ENCODE measurements at regions not wholly inside any gene's neighbourhood (a gene's known extent, or its start where the extent isn't known, plus 50 kb on each side); places are given as distances from the start of the nearest gene placed in this dataset.
"Not testable (repeated sequence)": the region's sequence is repeated elsewhere in the genome, so short reads cannot be mapped to it uniquely, and the experiment has no call there.

- no peak for DNase-seq (ENCODE audit: low spot score)
Measured at GRCh38 chr11:42976636-42977217, 335.1 kb upstream of the API5 start.

GRCh38 chr11:42992594-42992993 lies 319.2 kb upstream of the API5 start:
- DNase-seq (ENCODE audit: low spot score): no peak

- no peak for DNase-seq (ENCODE audit: low spot score)
Measured at GRCh38 chr11:42996421-42997307, 315.1 kb upstream of the API5 start.

DNA sequence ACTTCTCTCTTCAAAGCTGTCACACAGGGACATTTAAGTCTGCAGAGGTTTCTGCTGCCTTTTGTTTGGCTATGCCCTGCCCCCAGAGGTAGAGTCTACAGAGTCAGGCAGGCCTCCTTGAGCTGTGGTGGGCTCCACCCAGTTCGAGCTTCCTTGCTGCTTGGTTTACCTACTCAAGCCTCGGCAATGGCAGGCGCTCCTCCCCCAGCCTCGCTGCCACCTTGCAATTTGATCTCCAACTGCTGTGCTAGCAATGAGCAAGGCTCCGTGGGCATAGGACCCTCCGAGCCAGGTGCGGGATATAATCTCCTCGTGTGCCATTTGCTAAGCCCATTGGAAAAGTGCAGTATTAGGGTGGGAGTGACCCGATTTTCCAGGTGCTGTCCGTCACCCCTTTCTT lies 306.9 kb upstream of the API5 start:
- not testable (repeated sequence) for DNase-seq (ENCODE audit: low spot score)

DNA sequence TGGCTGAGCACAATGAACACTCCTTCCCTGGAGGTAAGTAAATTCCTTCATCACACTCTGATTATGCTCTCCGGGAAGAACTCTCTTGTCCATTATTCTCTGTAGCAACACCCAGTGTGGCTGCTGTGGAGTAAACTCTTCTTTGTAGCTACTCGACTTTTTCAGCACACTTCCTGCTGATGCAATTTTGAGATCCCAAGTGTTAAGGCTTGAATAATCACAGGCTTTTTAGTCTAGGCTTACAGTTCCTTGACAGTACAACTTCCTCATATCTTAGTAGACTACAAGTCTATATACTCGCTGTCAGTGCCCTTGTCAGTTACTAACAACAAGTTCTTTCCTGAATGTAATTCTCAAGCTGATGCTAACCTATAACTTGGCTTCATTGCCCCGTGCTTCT lies 301.8 kb upstream of the API5 start:
- DNase-seq (ENCODE audit: low spot score): no peak

DNA sequence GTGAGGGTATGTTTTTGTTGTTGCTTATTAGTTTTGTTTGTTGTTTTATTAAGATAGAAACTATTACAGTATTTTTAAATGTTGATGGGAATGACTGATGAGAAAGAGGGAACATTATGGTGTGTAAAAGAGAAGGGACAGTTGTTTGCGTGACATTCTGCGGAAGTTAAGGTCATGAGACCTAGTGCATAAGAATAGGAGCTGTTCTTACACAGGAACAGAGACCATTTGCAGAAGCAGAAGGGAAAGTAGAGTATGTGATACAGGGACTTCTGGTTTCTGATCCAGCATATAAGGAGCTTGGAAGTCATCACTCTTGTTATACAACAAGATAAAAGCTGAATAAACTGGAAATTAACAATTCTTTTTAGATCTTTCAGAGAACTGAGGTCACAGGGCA lies 299.2 kb upstream of the API5 start:
- DNase-seq (ENCODE audit: low spot score): no peak

GRCh38 chr11:43021466-43021865 lies 290.3 kb upstream of the API5 start:
- no peak for DNase-seq (ENCODE audit: low spot score)

DNA sequence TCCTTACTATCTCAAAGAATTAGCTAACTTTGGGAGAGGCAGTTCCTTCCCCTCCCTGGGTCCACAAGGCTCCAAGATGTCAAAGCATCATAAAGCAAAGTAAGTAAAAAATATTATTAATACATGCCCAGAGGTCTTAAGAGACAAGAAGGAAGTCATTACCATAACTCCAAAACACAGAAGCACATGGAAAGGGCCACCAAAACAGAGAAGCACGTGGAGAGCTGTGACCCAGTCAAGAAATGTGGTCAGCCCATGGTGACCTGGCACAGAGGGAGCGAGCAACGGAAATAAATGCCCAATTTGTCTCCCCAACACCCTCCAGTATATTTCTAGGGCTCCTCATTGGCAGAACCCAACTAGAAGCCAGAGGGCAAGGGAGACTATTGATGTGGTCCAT lies 277.5 kb upstream of the API5 start:
- no peak for DNase-seq (ENCODE audit: low spot score)

GRCh38 chr11:43035086-43035485 lies 276.7 kb upstream of the API5 start:
- DNase-seq (ENCODE audit: low spot score): no peak

GRCh38 chr11:43053638-43054412 lies 258.0 kb upstream of the API5 start:
- no peak for DNase-seq (ENCODE audit: low spot score)

- no peak for DNase-seq (ENCODE audit: low spot score)
Measured at GRCh38 chr11:43067681-43068080, 244.1 kb upstream of the API5 start.

GRCh38 chr11:43071338-43071737 lies 240.5 kb upstream of the API5 start:
- DNase-seq (ENCODE audit: low spot score): no peak

DNA sequence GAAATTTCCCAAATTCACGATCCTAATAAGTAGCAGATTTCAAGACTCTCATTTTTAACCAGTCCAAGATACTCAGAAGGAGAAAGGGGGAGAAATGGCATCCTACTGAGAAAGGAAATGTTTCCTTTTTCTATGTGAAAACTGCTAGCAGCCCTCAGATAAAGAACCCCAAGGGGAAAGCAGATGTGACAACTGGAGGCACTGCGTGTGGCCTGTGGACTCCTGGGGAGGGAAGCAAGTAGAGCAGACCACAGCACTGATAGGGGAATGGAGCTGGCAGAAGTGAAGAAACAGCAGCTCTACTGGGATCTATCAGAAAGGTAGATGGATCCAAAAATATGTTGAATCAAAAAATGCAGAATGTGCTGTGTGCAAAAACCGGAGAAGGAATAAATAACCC lies 239.7 kb upstream of the API5 start:
- DNase-seq (ENCODE audit: low spot score): no peak

DNA sequence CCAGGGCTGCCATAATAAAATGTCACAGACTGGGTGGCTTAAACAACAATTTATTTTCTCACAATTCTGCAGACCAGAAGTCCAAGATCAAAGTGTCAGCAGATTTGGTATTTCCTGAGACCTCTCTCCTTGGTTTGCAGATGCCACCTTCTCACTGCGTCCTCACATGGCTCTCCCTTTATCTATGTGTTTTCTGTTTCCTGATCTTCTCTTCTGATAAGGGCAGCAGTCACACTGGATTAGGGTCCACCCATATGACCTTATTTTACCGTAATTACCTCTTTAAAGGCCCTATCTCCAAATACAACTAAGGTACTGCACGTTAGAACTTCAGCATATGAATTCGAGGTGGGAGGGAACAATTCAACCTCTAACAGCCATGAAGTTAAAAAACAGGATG lies 238.9 kb upstream of the API5 start:
- DNase-seq (ENCODE audit: low spot score): no peak

- no peak for DNase-seq (ENCODE audit: low spot score)
Measured at GRCh38 chr11:43074810-43075209, 237.0 kb upstream of the API5 start.

DNA sequence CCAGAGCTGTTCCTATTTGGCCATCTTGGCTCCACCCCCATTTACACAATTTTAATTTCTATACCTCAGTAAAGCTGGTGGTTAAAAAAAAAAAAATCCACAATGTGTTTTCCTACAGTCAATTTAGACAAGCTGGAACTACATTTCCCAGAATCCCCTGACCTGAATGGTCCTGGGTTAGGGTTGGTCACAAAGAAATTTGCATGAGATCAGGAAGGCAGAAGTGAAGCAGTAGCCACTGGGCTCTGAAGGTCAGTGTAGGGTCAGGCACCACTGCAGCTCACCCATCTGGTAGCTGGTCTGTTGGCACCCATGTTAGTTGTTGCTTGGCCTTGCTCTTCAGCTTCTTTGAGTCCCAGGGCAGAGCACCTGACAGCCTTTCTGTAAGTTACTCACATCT lies 210.7 kb upstream of the API5 start:
- no peak for DNase-seq (ENCODE audit: low spot score)

DNA sequence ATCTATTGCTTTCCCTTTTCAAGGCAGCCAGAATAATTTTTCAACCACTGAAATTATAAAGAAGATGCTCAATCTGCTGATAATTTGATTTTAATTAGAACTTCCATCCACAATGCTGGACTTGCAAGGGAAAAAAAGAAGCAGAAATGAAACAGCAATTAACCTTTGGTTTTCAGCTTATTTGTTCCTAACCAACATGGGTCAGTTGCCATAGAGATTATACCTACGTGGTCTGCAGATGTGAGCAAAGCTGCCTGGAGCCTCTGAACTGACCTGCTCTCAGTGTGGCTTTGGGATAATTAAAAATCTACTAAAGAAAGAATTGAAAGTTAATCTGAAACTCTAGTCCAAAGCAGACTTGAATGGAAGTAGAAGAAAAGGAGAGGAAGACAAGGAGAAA lies 195.7 kb upstream of the API5 start:
- DNase-seq (ENCODE audit: low spot score): no peak

GRCh38 chr11:43119275-43119970 lies 192.4 kb upstream of the API5 start:
- no peak for DNase-seq (ENCODE audit: low spot score)

DNA sequence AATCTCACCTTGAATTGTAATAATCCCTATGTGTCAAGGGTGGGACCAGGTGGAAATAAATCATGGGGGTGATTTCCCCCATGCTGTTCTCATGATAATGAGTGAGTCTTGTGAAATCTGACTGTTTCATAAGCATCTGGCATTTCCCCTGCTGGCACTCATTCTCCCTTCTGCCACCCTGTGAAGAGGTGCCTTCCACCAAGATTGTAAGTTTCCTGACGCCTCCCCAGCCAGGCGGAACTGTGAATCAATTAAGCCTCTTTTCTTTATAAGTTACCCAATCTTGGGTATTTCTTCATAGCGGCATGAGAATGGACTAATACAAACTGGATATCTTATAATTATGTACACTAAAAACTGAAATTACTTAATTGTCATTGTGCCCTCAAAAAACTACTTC lies 189.2 kb upstream of the API5 start:
- DNase-seq (ENCODE audit: low spot score): no peak

DNA sequence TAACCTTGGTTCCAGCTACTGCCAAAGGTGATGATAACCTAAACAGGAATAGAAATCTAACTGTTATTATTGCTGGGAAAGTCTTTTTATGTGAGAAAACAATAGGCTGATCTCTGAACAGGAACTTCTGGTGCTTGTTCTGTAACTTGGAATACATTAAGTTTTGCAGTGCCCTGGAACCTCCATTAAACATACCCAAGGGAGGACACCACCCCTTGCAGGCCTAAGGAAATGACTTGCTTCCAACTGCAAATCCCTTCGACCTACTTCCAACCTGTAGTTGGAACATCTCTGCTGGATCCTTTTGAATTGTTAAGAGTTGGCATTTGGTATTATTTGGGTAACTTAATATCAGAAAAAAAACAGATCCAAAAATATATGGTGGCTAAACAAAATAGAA lies 188.4 kb upstream of the API5 start:
- no peak for DNase-seq (ENCODE audit: low spot score)

DNA sequence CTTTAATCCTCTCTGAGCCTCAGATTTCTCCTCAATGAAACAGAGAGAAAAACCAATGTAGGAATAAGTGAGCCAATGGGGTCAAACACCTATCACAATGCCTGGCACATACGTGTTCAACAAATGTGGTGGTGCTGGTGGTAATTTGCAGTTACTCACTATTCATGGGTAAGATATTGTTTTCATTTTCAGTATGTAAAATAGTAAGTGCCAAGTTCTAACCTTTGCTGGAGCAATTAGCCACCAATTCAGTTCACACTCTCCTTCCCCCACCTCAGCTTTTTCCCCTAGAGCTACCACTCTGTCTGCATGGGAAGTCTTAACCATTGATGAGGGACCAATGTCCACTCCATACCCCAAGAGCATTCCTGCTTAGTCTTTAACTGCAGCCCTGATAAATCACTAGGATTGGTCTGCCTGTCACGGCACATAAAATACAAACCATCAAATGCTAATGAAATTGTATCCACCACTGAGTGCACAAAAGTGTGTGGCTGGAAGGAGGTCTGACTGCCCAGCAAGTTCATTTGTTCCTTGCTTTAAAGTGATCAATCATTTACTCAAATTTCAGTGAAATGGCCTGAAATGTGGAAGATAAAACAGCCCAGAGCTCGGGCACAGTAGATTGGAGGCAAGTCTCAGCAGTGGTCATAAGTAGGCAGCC lies 187.4 kb upstream of the API5 start:
- DNase-seq (ENCODE audit: low spot score): no peak

DNA sequence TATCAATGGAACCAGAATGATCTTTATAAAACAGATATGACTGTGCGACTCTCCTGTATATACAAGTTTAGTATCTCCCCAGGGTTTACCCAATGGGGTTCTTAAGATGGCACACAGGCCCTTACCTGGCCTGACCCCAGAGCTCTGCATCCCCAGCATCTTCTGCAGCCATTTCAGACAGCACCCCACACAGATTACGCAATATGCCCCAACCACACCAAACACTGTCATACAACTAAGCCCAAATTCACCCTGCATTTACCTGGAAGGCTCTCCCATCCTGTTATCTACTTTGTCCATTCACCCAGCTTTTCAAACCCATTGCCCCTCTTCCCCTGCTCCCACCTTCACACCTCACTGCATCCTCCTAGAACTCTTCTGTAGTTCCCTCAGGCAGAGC lies 182.5 kb upstream of the API5 start:
- DNase-seq (ENCODE audit: low spot score): no peak
